Gastrocnemius medialis (tissue), 4 donors: ENCODE measurements at regions not wholly inside any gene's neighbourhood (a gene's known extent, or its start where the extent isn't known, plus 50 kb on each side); places are given as distances from the start of the nearest gene placed in this dataset.

Experiments used
- ATAC-seq, 2 donors: fragments of 150-250 bp; one replicate each; pipeline ENCODE4 v1.9.1; 2016
- DNase-seq, 2 donors: peaks; one replicate each; pipeline ENCODE4 v3.0.0-alpha.2; 2019
- H3K27ac ChIP-seq, 4 donors: fragments of 200-600 bp; sonication (generic); 1 replicate in 1 of 4; 2 replicates in 3 of 4; pipeline ENCODE4 v1.5.1; 2016 to 2018; ENCODE audit warnings: mild to moderate bottlenecking in 2 of 4, moderate library complexity in 1 of 4
- H3K27me3 ChIP-seq, 3 donors: fragments of 200-600 bp; sonication (generic) in 2 of 3; 1 replicate in 1 of 3; 2 replicates in 2 of 3; pipeline versions ENCODE4 v1.5.1 to v1.6.0; 2016 to 2019; ENCODE audit warnings: mild to moderate bottlenecking in 1 of 3, moderate library complexity in 1 of 3
- H3K36me3 ChIP-seq, 2 donors: fragments of 200-600 bp; sonication (generic) in 1 of 2; one replicate each; pipeline ENCODE4 v1.5.1; 2017 to 2018
- H3K4me1 ChIP-seq, 2 donors: fragments of 200-600 bp; sonication (generic) in 1 of 2; one replicate each; pipeline ENCODE4 v1.5.1; 2016 to 2017; ENCODE audit warnings: mild to moderate bottlenecking in 2 of 2
- H3K4me3 ChIP-seq, 4 donors: fragments of 200-600 bp; sonication (generic) in 3 of 4; 1 replicate in 1 of 4; 2 replicates in 3 of 4; pipeline ENCODE4 v1.5.1; 2016 to 2019; ENCODE audit warnings: mild to moderate bottlenecking in 2 of 4
- H3K9me3 ChIP-seq, 3 donors: fragments of 200-600 bp; sonication (generic) in 2 of 3; 1 replicate in 1 of 3; 2 replicates in 2 of 3; pipeline ENCODE4 v1.5.1; 2016 to 2019
- CTCF ChIP-seq, 5 experiments: fragments of 450-650 bp in 3 of 5; fragments of 200-600 bp in 2 of 5; sonication (generic) in 2 of 5; IDR thresholded peaks in 4 of 5; conservative IDR thresholded peaks in 1 of 5; 1 replicate in 4 of 5; 2 replicates in 1 of 5; pipeline ENCODE4 v1.5.1; 2016 to 2019; ENCODE audit warnings: antibody characterized with exemption in 5 of 5, mild to moderate bottlenecking in 3 of 5, moderate library complexity in 3 of 5
- POLR2A ChIP-seq, 2 donors: fragments of 450-650 bp; IDR thresholded peaks; one replicate each; pipeline ENCODE4 v1.6.1; 2017; ENCODE audit warnings: antibody characterized with exemption in 2 of 2, mild to moderate bottlenecking in 2 of 2, moderate library complexity in 2 of 2
- in situ Hi-C, 4 donors: fragments of 200-750 bp; cut with MboI; loops; one replicate each; pipeline versions ENCODE4 v1.15.0 to v1.8.0; 2017; ENCODE audit warnings: low sequenced_read_pairs in 4 of 4
- intact Hi-C: fragments of 100-400 bp; cut with DNase I; formaldehyde crosslinking; loops from one replicate; pipeline ENCODE4 v1.15.1; 2023; ENCODE audit warnings: low total_unique reads

- TF ChIP-seq POLR2A (IDR thresholded peaks at IDR 0.05), result no peak
- no peak for TF ChIP-seq CTCF (IDR thresholded peaks at IDR 0.05 in 4 of 5, conservative IDR thresholded peaks at IDR 0.05 in 1 of 5)
- H3K9me3 ChIP-seq, result no peaks in the 10 kb centered on the region
- H3K36me3 ChIP-seq, result no peaks in the 10 kb centered on the region
- in situ Hi-C loops (no loop called here), intact Hi-C loops (no loop called here)
- H3K27ac ChIP-seq, result no peak overlapping the region
- H3K27me3 ChIP-seq, result no peaks in the 10 kb centered on the region
- DNase-seq (no peak), ATAC-seq (no peak)
- H3K4me3 ChIP-seq, result no peak overlapping the region
- H3K4me1 ChIP-seq, result no peaks in the 10 kb centered on the region
Observed at GRCh38 chr4:29046186-29046585, 1674.0 kb upstream of the PCDH7 start.

GRCh38 chr4:29046781-29047180 lies 1673.4 kb upstream of the PCDH7 start:
- Histone ChIP-seq H3K4me1 (no peaks in the 10 kb centered on the region), H3K9me3 (no peaks in the 10 kb centered on the region), H3K27me3 (no peaks in the 10 kb centered on the region), H3K4me3 (no peak overlapping the region), H3K27ac (no peak overlapping the region), H3K36me3 (no peaks in the 10 kb centered on the region)
- in situ Hi-C loops (no loop called here), intact Hi-C loops (no loop called here)
- no peak for TF ChIP-seq CTCF (IDR thresholded peaks at IDR 0.05 in 4 of 5, conservative IDR thresholded peaks at IDR 0.05 in 1 of 5)
- no peak for TF ChIP-seq POLR2A (IDR thresholded peaks at IDR 0.05)
- DNase-seq (no peak), ATAC-seq (no peak)

GRCh38 chr4:29047341-29048041 lies 1672.7 kb upstream of the PCDH7 start:
- Histone ChIP-seq H3K9me3 (no peaks in the 10 kb centered on the region), H3K4me1 (no peaks in the 10 kb centered on the region), H3K36me3 (no peaks in the 10 kb centered on the region), H3K4me3 (no peak overlapping the region), H3K27ac (no peak overlapping the region), H3K27me3 (no peaks in the 10 kb centered on the region)
- intact Hi-C loops, result no loop called here
- TF ChIP-seq POLR2A (IDR thresholded peaks at IDR 0.05), result no peak
- TF ChIP-seq CTCF (IDR thresholded peaks at IDR 0.05 in 4 of 5, conservative IDR thresholded peaks at IDR 0.05 in 1 of 5), result no peak
- no peak for ATAC-seq
- no peak for DNase-seq
- in situ Hi-C loops, result no loop called here

- in situ Hi-C loops (no loop called here), intact Hi-C loops (no loop called here)
- no peaks in the 10 kb centered on the region for H3K27me3 ChIP-seq
- TF ChIP-seq POLR2A (IDR thresholded peaks at IDR 0.05), result no peak
- no peak for TF ChIP-seq CTCF (IDR thresholded peaks at IDR 0.05 in 4 of 5, conservative IDR thresholded peaks at IDR 0.05 in 1 of 5)
- H3K9me3 ChIP-seq, result no peaks in the 10 kb centered on the region
- H3K4me1 ChIP-seq, result no peaks in the 10 kb centered on the region
- no peak overlapping the region for H3K4me3 ChIP-seq
- no peak overlapping the region for H3K27ac ChIP-seq
- H3K36me3 ChIP-seq, result no peaks in the 10 kb centered on the region
- ATAC-seq (no peak), DNase-seq (no peak)
Observed at GRCh38 chr4:29051381-29051965, 1668.7 kb upstream of the PCDH7 start.
